PC-3 (cell line): ENCODE measurements at regions not wholly inside any gene's neighbourhood (a gene's known extent, or its start where the extent isn't known, plus 50 kb on each side); places are given as distances from the start of the nearest gene placed in this dataset.

ENCODE experiments used
- ATAC-seq: fragments of 200-7000 bp; cut with Tn5 transposase; 2 replicates; pipeline ENCODE4 v1.9.1; 2020; ENCODE audit warnings: mild to moderate bottlenecking, moderate library complexity
- BruUV-seq: library from RNA; stranded (reverse); fragments of 400-500 nt; replicated peaks from 2 replicates; lab custom pipeline; 2021; lab: Mats Ljungman, UMichigan
- CTCF ChIA-PET: fragments of 300-600 bp; sonication (Branson Sonifier 250); formaldehyde crosslinking; loops from one replicate; lab custom pipeline; 2022; ENCODE audit warnings: antibody characterized with exemption; lab: Charles Lee
- POLR2A ChIA-PET: fragments of 300-600 bp; sonication (Branson Sonifier 250); formaldehyde crosslinking; loops from one replicate; lab custom pipeline; 2022; ENCODE audit warnings: antibody characterized with exemption; ENCODE audit not compliant: unreplicated experiment; lab: Charles Lee
- DNase-seq: peaks from one replicate; pipeline ENCODE4 v3.0.0-alpha.2; 2015
- H2AFZ ChIP-seq: fragments of 300-600 bp; sonication (generic); 2 replicates; pipeline ENCODE4 v1.6.0; 2016; ENCODE audit warnings: antibody characterized with exemption, low read length
- H3F3A ChIP-seq: fragments of 300-600 bp; sonication (generic); one replicate; pipeline ENCODE4 v1.6.0; 2017; ENCODE audit warnings: antibody characterized with exemption, low read length, control low read depth, mild to moderate bottlenecking; ENCODE audit not compliant: unreplicated experiment
- H3K27ac ChIP-seq: fragments of 300-600 bp; sonication (generic); 2 replicates; pipeline ENCODE4 v1.5.1; 2016; ENCODE audit warnings: mild to moderate bottlenecking, low read length
- H3K27me3 ChIP-seq: fragments of 300-600 bp; sonication (generic); 2 replicates; pipeline ENCODE4 v1.6.1; 2016; ENCODE audit warnings: low read length, mixed read lengths
- H3K36me3 ChIP-seq: fragments of 300-600 bp; sonication (generic); 2 replicates; pipeline ENCODE4 v1.6.1; 2016; ENCODE audit warnings: low read depth, mixed run types, low read length, mixed read lengths
- H3K4me1 ChIP-seq: fragments of 300-600 bp; sonication (generic); 2 replicates; pipeline ENCODE4 v1.5.1; 2016; ENCODE audit warnings: low read length; ENCODE audit not compliant: insufficient read depth
- H3K4me2 ChIP-seq: fragments of 300-600 bp; sonication (generic); 2 replicates; pipeline ENCODE4 v1.6.0; 2016; ENCODE audit warnings: low read length
- H3K4me3 ChIP-seq: fragments of 300-600 bp; sonication (generic); 2 replicates; pipeline ENCODE4 v1.5.1; 2016; ENCODE audit warnings: mild to moderate bottlenecking, low read length, mixed read lengths
- H3K79me2 ChIP-seq: fragments of 300-600 bp; sonication (generic); 2 replicates; pipeline ENCODE4 v1.6.1; 2017; ENCODE audit warnings: low read length, mixed read lengths
- H3K9ac ChIP-seq: fragments of 300-600 bp; sonication (generic); 2 replicates; pipeline ENCODE4 v1.6.0; 2016; ENCODE audit warnings: mild to moderate bottlenecking, low read length
- H3K9me2 ChIP-seq: fragments of 300-600 bp; sonication (generic); replicated peaks from 2 replicates; pipeline ENCODE4 v1.6.1; 2016; ENCODE audit warnings: mixed run types, low read length, mixed read lengths
- H3K9me3 ChIP-seq: fragments of 300-600 bp; sonication (generic); 2 replicates; pipeline ENCODE4 v1.6.1; 2016; ENCODE audit warnings: low read length, mixed read lengths
- H4K20me1 ChIP-seq: fragments of 300-600 bp; sonication (generic); 2 replicates; pipeline ENCODE4 v1.6.1; 2016; ENCODE audit warnings: low read length, mixed read lengths
- EZH2 ChIP-seq: fragments of 300-600 bp; sonication (generic); IDR thresholded peaks from one replicate; pipeline ENCODE4 v1.6.1; 2017; ENCODE audit warnings: antibody characterized with exemption, mild to moderate bottlenecking, low read length; ENCODE audit not compliant: unreplicated experiment
- EZH2phosphoT487 ChIP-seq: fragments of 300-600 bp; sonication (generic); IDR thresholded peaks from 2 replicates; pipeline ENCODE4 v1.6.1; 2018; ENCODE audit warnings: mild to moderate bottlenecking, antibody characterized with exemption, low read length, borderline replicate concordance
- intact Hi-C: fragments of 100-400 bp; cut with micrococcal nuclease; formaldehyde crosslinking; loops from 2 replicates; pipeline ENCODE4 v1.9.0; 2023
- TF ChIP-seq, protein P1 (sequence below): fragments of 300-600 bp; sonication (generic); conservative IDR thresholded peaks from 2 replicates; pipeline ENCODE4 v1.5.1; 2017; ENCODE audit warnings: antibody characterized with exemption, low read depth, mild to moderate bottlenecking, low read length

DNA sequence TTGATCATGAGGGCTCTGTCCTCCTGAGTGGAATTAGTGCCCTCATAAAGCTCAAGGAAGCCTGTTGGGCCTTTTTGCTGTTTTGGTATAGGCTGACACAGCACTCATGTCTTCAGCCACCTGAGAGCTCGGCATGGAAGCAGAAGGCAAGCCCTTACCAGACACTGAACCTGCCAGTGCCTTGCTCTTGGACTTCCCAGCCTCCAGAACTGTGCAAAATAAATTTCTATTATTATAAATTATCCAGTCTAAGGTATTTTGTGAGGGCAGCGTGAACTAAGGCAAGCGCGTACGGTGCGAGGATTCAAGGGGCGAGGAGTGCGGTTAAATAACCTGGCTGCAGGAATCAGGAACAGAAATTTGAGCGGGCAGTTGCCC, 281.5 kb upstream of the LYZL1 start:
- Histone ChIP-seq H3K27me3 (no peaks in the 10 kb centered on the region), H3K4me2 (no peak overlapping the region), H3K4me1 (no peaks in the 10 kb centered on the region), H3K4me3 (no peak overlapping the region), H3K36me3 (no peaks in the 10 kb centered on the region), H3K79me2 (no peaks in the 10 kb centered on the region), H3K9ac (no peak overlapping the region), H3F3A (no peaks in the 10 kb centered on the region), H3K9me2 (no peaks in the 10 kb centered on the region), H4K20me1 (no peaks in the 10 kb centered on the region), H3K9me3 (no peaks in the 10 kb centered on the region), H3K27ac (no peak overlapping the region), H2AFZ (no peak overlapping the region)
- intact Hi-C loops = no loop called here
- ChIA-PET POLR2A (no interaction called here), CTCF (no interaction called here)
- BruUV-seq = no TSS peak
- DNase-seq (no peak), ATAC-seq (no peak)
- TF ChIP-seq EZH2 (no peak), EZH2phosphoT487 (no peak)
- TF ChIP-seq, protein P1, sequence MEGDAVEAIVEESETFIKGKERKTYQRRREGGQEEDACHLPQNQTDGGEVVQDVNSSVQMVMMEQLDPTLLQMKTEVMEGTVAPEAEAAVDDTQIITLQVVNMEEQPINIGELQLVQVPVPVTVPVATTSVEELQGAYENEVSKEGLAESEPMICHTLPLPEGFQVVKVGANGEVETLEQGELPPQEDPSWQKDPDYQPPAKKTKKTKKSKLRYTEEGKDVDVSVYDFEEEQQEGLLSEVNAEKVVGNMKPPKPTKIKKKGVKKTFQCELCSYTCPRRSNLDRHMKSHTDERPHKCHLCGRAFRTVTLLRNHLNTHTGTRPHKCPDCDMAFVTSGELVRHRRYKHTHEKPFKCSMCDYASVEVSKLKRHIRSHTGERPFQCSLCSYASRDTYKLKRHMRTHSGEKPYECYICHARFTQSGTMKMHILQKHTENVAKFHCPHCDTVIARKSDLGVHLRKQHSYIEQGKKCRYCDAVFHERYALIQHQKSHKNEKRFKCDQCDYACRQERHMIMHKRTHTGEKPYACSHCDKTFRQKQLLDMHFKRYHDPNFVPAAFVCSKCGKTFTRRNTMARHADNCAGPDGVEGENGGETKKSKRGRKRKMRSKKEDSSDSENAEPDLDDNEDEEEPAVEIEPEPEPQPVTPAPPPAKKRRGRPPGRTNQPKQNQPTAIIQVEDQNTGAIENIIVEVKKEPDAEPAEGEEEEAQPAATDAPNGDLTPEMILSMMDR = no peak

DNA sequence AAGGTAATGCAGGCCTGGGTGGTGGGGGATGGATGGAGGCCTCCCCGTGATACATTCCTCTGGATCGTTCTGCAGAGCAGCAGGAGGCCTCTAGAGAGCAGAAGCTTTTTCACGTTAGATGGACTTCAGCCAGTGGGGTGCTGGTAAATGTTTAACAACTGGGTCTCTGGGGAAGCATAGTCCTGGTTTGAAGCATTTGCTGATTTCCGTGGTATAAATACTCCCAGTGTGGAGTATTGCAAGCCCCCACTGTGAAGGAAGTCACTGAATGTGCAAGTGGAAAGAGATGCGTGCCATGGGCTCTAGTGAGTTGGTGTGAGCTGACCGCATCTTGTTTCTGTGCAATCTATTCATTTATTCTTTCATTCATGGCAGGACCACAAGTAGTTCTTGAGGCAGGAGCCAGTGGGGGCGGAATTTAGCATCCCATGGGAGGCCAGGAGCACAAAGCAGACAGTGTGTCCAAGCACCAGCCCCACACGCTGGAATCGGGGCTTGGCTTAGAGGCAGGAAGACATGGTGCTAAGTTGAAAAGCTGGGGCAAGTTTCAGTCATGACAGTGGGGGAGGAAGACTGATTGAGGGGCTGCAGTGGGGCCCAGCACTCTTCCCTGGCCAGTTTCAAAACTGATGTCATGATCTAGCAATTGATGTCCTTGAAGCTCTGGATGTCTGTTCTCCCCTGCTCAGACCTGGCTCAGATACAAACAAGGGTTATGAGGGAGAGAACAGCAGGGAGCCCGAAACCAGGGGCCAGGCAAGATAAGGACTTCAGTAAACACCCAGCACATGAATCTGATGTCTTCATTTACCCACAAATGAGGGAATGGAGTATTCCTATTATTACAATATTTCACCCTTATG, 280.9 kb upstream of the LYZL1 start:
- Histone ChIP-seq H3K79me2 (no peaks in the 10 kb centered on the region), H3K4me1 (no peaks in the 10 kb centered on the region), H3K9me3 (no peaks in the 10 kb centered on the region), H3K27ac (no peak overlapping the region), H3K27me3 (no peaks in the 10 kb centered on the region), H3K9ac (no peak overlapping the region), H3K4me3 (no peak overlapping the region), H3K9me2 (no peaks in the 10 kb centered on the region), H4K20me1 (no peaks in the 10 kb centered on the region), H2AFZ (no peak overlapping the region), H3F3A (no peaks in the 10 kb centered on the region), H3K4me2 (no peak overlapping the region), H3K36me3 (no peaks in the 10 kb centered on the region)
- CTCF ChIA-PET = no interaction called here
- POLR2A ChIA-PET = no interaction called here
- ATAC-seq (no peak), DNase-seq (no peak)
- intact Hi-C loops = no loop called here
- no TSS peak for BruUV-seq
- TF ChIP-seq, protein P1 = no peak
- TF ChIP-seq EZH2 (no peak), EZH2phosphoT487 (no peak)

DNA sequence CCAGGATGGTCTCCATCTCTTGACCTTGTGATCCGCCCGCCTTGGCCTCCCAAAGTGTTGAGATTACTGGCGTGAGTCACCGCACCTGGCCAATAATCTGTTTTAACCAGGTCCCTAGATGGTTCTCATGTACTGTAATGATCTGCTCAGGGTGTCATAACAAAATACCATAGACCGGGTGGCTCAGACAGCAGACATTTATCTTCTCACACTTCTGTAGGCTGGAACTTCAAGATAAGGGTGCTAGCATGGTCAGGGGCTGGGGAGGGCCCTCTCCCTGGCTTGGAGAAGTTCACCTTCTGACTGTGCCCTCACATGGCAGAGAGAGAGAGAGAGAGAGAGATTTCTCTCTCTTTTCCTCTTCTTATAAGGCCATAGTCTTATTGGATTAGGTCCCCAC, 279.4 kb upstream of the LYZL1 start:
- no peaks in the 10 kb centered on the region for H3K9me2 ChIP-seq
- intact Hi-C loops = no loop called here
- TF ChIP-seq EZH2phosphoT487 (no peak), EZH2 (no peak)
- TF ChIP-seq, protein P1 = no peak
- no peak overlapping the region for H3K27ac ChIP-seq
- POLR2A ChIA-PET = no interaction called here
- H3K4me2 ChIP-seq = no peak overlapping the region
- CTCF ChIA-PET = no interaction called here
- H3K4me1 ChIP-seq = no peaks in the 10 kb centered on the region
- no peak for ATAC-seq
- H3K36me3 ChIP-seq = no peaks in the 10 kb centered on the region
- DNase-seq = no peak
- no peaks in the 10 kb centered on the region for H3K79me2 ChIP-seq
- no peaks in the 10 kb centered on the region for H4K20me1 ChIP-seq
- H3K9ac ChIP-seq = no peak overlapping the region
- no peaks in the 10 kb centered on the region for H3K9me3 ChIP-seq
- no peak overlapping the region for H2AFZ ChIP-seq
- no peaks in the 10 kb centered on the region for H3K27me3 ChIP-seq
- H3K4me3 ChIP-seq = no peak overlapping the region
- H3F3A ChIP-seq = no peaks in the 10 kb centered on the region
- BruUV-seq = no TSS peak
